ENCODE measurements at regions not wholly inside any gene's neighbourhood (a gene's known extent, or its start where the extent isn't known, plus 50 kb on each side); places are given as distances from the start of the nearest gene placed in this dataset.

- no peak for TF ChIP-seq CTCF (IDR thresholded peaks at IDR 0.05)
These were observed 148.2 kb upstream of the KLF4 start for GRCh38 chr9:107637421-107638420.

GRCh38 chr9:107636571-107637381 lies 147.2 kb upstream of the KLF4 start:
- TF ChIP-seq CTCF (IDR thresholded peaks at IDR 0.05) = no peak

GRCh38 chr9:107635803-107636174 lies 146.2 kb upstream of the KLF4 start:
- TF ChIP-seq CTCF (IDR thresholded peaks at IDR 0.05) = no peak

GRCh38 chr9:107635101-107635802 lies 145.7 kb upstream of the KLF4 start:
- TF ChIP-seq CTCF (IDR thresholded peaks at IDR 0.05) = no peak

- no peak for TF ChIP-seq CTCF (IDR thresholded peaks at IDR 0.05)
These were observed 143.8 kb upstream of the KLF4 start for GRCh38 chr9:107633406-107633805.

- no peak for TF ChIP-seq CTCF (IDR thresholded peaks at IDR 0.05)
These were observed 143.1 kb upstream of the KLF4 start for GRCh38 chr9:107632661-107633060.

GRCh38 chr9:107632216-107632615 lies 142.6 kb upstream of the KLF4 start:
- no peak for TF ChIP-seq CTCF (IDR thresholded peaks at IDR 0.05)

Data from LNCAP (cell line).